Cerebellar cortex (tissue), 1 donor: ENCODE measurements at regions not wholly inside any gene's neighbourhood (a gene's known extent, or its start where the extent isn't known, plus 50 kb on each side); places are given as distances from the start of the nearest gene placed in this dataset.
A peak's percentile ranks its signal among the peaks of the same experiment; 100 is the strongest.

Source experiments
- DNase-seq: peaks from one replicate; pipeline ENCODE4 v3.0.0-alpha.2; 2015; ENCODE audit warnings: low spot score

GRCh38 chr4:156595041-156595440 is 376.6 kb downstream of the PDGFC start:
- DNase-seq = no peak

GRCh38 chr4:156594624-156595023 is 377.0 kb downstream of the PDGFC start:
- peak; percentile 80 for DNase-seq

GRCh38 chr4:156593464-156593863 is 378.1 kb downstream of the PDGFC start:
- no peak for DNase-seq

GRCh38 chr4:156591679-156592078 is 379.9 kb downstream of the PDGFC start:
- DNase-seq = no peak

GRCh38 chr4:156584100-156584499 is 387.5 kb downstream of the PDGFC start:
- no peak for DNase-seq

- no peak for DNase-seq
Observed at GRCh38 chr4:156583265-156583664, 388.3 kb downstream of the PDGFC start.

- no peak for DNase-seq
Observed at GRCh38 chr4:156581282-156582063, 390.1 kb downstream of the PDGFC start.

GRCh38 chr4:156578713-156579112 is 392.9 kb downstream of the PDGFC start:
- DNase-seq = no peak

GRCh38 chr4:156578005-156578404 is 393.6 kb downstream of the PDGFC start:
- DNase-seq = no peak

- no peak for DNase-seq
Observed at GRCh38 chr4:156576946-156577345, 394.7 kb downstream of the PDGFC start.

- DNase-seq = no peak
Observed at GRCh38 chr4:156575430-156576073, 396.0 kb downstream of the PDGFC start.

GRCh38 chr4:156571146-156571545 is 400.5 kb downstream of the PDGFC start:
- DNase-seq = no peak

GRCh38 chr4:156569535-156569934 is 402.1 kb downstream of the PDGFC start:
- DNase-seq = no peak

GRCh38 chr4:156568484-156568883 is 403.1 kb downstream of the PDGFC start:
- DNase-seq = no peak

- no peak for DNase-seq
Observed at GRCh38 chr4:156568041-156568440, 403.6 kb downstream of the PDGFC start.

GRCh38 chr4:156560701-156561100 is 410.9 kb downstream of the PDGFC start:
- DNase-seq = no peak

- DNase-seq = no peak
Observed at GRCh38 chr4:156559346-156559745, 412.3 kb downstream of the PDGFC start.

- DNase-seq = no peak
Observed at GRCh38 chr4:156558373-156559025, 413.1 kb downstream of the PDGFC start.

- no peak for DNase-seq
Observed at GRCh38 chr4:156557920-156558319, 413.7 kb downstream of the PDGFC start.

GRCh38 chr4:156556336-156556735 is 415.3 kb downstream of the PDGFC start:
- DNase-seq = no peak

- no peak for DNase-seq
Observed at GRCh38 chr4:156553659-156554058, 417.9 kb downstream of the PDGFC start.

- no peak for DNase-seq
Observed at GRCh38 chr4:156547891-156548290, 423.7 kb downstream of the PDGFC start.

- DNase-seq = no peak
Observed at GRCh38 chr4:156547439-156547838, 424.2 kb downstream of the PDGFC start.
